Adipocyte (in vitro differentiated cells): ENCODE measurements at regions not wholly inside any gene's neighbourhood (a gene's known extent, or its start where the extent isn't known, plus 50 kb on each side); places are given as distances from the start of the nearest gene placed in this dataset.
A peak's percentile ranks its signal among the peaks of the same experiment; 100 is the strongest.

Source experiments
- DNase-seq: peaks from one replicate; pipeline ENCODE4 v3.0.0-alpha.2; 2015; ENCODE audit warnings: low read depth
- H3K27me3 ChIP-seq: replicated peaks from 2 replicates; pipeline ENCODE4 v1.7.0; 2013; ENCODE audit warnings: mild to moderate bottlenecking, low read length, moderate library complexity; ENCODE audit not compliant: control insufficient read depth, insufficient read depth
- H3K36me3 ChIP-seq: 2 replicates; pipeline ENCODE4 v1.7.0; 2013; ENCODE audit warnings: low read length, mild to moderate bottlenecking, moderate library complexity; ENCODE audit not compliant: control insufficient read depth, insufficient read depth, severe bottlenecking
- H3K4me1 ChIP-seq: 2 replicates; pipeline ENCODE4 v1.7.0; 2013; ENCODE audit warnings: mild to moderate bottlenecking, low read length, moderate library complexity; ENCODE audit not compliant: control insufficient read depth, insufficient read depth
- H3K4me3 ChIP-seq: 2 replicates; pipeline ENCODE4 v1.7.0; 2013; ENCODE audit warnings: mild to moderate bottlenecking, low read length, moderate library complexity
- H3K9ac ChIP-seq: 2 replicates; pipeline ENCODE4 v1.7.0; 2013; ENCODE audit warnings: mild to moderate bottlenecking, low read length, moderate library complexity
- H3K9me3 ChIP-seq: 2 replicates; pipeline ENCODE4 v1.7.0; 2013; ENCODE audit warnings: mild to moderate bottlenecking, low read length, moderate library complexity; ENCODE audit not compliant: control insufficient read depth

DNA sequence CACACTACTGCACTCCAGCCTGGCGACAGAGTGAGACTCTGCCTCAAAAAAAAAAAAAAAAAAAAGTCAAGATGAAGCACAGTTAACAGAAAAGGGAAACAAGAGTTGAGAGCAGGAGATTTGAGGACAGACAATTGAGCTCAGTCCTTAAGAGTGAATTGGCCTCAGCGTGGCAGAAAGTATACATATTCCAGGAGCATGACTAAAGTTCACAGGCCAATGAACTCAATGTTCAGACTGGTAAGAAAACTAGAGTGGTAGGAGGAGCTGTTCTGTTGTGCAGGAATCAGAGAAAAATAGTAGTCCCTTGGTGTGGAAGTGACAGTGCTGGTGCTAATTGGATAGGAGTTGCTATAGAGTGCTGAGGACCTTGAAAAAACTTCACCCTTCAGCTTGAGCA, 60.0 kb downstream of the NRN1 start:
- H3K27me3 ChIP-seq = peaks cover 8% of the 10 kb centered on the region
- no peaks in the 10 kb centered on the region for H3K36me3 ChIP-seq
- no peak overlapping the region for H3K4me3 ChIP-seq
- H3K9ac ChIP-seq = no peak overlapping the region
- H3K9me3 ChIP-seq = peaks cover 23% of the 10 kb centered on the region
- no peaks in the 10 kb centered on the region for H3K4me1 ChIP-seq
- no peak for DNase-seq

DNA sequence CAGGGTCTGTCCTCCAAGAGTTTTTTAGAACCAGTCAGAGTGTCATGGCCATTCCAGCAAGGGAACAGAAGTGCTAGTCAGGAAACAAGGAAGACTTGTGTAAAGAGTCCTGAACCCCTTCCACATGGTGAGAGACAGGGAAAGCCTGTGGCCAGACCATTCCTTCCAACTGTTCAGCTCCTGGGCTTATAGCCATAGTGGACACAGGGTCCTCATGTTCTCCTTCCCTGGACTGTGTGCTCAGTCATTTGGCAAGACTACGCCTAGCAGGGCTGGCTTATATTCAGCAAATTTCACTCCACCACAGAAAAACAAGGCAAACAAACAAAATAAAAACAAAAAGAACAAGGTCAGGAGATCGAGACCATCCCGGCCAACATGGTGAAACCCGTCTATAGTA, 60.5 kb downstream of the NRN1 start:
- Histone ChIP-seq H3K4me1 (peaks cover 5% of the 10 kb centered on the region), H3K9me3 (peaks cover 23% of the 10 kb centered on the region), H3K27me3 (peaks cover 8% of the 10 kb centered on the region), H3K36me3 (no peaks in the 10 kb centered on the region), H3K4me3 (no peak overlapping the region), H3K9ac (no peak overlapping the region)
- no peak for DNase-seq

DNA sequence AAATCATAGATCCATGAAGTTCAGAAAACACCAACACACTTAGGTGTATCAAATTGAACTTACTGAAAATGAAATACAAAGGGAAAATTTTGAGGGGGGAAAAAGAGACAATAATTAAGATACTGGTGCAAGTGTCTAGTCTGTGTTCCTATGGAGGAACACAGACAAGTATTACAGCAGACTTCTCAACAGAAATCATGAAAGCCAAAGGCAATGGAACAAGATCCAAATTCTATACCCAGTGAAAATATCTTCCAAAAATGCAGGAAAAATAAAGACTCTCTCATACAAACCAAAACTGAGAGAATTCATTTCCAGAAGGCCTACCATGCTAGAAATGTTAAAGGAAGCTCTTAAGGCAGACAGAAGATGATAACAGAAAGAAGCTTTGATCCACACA, 63.1 kb downstream of the NRN1 start:
- no peak for DNase-seq
- peaks cover 6% of the 10 kb centered on the region for H3K27me3 ChIP-seq
- peaks cover 23% of the 10 kb centered on the region for H3K9me3 ChIP-seq
- no peaks in the 10 kb centered on the region for H3K36me3 ChIP-seq
- H3K9ac ChIP-seq = no peak overlapping the region
- peak overlapping the region; percentile 20 for H3K4me3 ChIP-seq
- peaks cover 15% of the 10 kb centered on the region for H3K4me1 ChIP-seq

DNA sequence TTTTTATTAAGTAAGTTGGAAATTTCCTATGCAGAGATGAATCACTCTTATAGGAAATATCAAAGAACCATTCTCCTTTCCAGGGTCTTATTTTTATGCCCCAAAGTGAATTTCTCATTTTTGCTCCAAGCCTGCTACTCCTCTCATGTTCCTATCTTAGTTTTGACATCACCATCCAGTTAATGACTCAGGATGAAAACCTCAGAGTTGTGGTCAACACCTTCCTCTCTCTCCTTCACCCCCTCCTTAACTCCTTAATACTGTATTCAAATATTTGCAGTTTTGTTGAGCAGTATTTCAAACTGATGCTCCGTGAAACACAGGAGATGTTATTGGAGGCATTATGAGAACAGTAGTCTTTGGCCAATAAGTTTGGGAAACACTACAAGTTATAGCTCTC, 64.1 kb downstream of the NRN1 start:
- Histone ChIP-seq H3K4me3 (no peak overlapping the region), H3K9ac (no peak overlapping the region), H3K36me3 (no peaks in the 10 kb centered on the region), H3K9me3 (peaks cover 23% of the 10 kb centered on the region), H3K4me1 (peaks cover 15% of the 10 kb centered on the region), H3K27me3 (no peaks in the 10 kb centered on the region)
- DNase-seq = no peak

DNA sequence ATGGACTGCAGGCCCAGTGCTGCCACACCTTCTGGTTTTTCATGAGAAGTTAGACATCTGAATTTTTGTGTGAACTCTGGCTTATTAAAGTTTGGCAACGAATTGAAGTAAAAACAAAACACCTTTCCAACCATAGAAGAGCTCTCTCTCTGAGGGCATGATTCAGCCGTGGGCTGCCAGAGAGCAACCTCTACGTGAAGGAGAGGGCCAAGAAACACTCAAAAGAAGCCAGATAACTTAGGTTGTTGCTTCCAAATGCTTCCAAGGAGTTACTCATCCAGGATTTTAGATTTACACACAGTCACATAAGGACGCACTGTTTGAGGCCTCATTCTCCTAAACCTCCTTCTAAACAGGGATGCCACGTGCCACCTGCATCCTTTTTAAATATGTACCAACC, 65.5 kb downstream of the NRN1 start:
- no peaks in the 10 kb centered on the region for H3K36me3 ChIP-seq
- peak overlapping the region; percentile 21 for H3K4me3 ChIP-seq
- no peak overlapping the region for H3K9ac ChIP-seq
- no peak for DNase-seq
- H3K9me3 ChIP-seq = peaks cover 23% of the 10 kb centered on the region
- no peaks in the 10 kb centered on the region for H3K27me3 ChIP-seq
- H3K4me1 ChIP-seq = peaks cover 15% of the 10 kb centered on the region

DNA sequence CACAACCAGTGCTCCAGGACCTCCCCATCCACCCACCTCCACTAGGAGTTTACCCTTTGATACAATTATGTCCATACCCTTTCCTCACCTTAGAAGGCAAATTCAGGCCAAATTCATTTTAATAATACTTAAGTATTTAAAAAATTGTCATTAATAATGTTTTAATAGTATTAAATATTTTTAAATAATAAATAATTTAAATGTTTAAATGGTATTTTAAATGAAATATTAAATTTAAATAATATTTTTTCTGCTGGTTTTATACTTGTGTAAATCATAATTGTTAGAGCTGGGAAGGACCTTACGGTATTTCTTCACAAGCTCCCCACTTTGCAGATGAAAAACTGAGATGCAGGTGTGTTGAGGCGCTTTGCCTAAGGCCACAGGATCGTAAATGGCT, 67.8 kb downstream of the NRN1 start:
- H3K9me3 ChIP-seq = peaks cover 12% of the 10 kb centered on the region
- no peak overlapping the region for H3K9ac ChIP-seq
- H3K4me1 ChIP-seq = peaks cover 15% of the 10 kb centered on the region
- no peaks in the 10 kb centered on the region for H3K27me3 ChIP-seq
- no peak overlapping the region for H3K4me3 ChIP-seq
- H3K36me3 ChIP-seq = no peaks in the 10 kb centered on the region
- no peak for DNase-seq

DNA sequence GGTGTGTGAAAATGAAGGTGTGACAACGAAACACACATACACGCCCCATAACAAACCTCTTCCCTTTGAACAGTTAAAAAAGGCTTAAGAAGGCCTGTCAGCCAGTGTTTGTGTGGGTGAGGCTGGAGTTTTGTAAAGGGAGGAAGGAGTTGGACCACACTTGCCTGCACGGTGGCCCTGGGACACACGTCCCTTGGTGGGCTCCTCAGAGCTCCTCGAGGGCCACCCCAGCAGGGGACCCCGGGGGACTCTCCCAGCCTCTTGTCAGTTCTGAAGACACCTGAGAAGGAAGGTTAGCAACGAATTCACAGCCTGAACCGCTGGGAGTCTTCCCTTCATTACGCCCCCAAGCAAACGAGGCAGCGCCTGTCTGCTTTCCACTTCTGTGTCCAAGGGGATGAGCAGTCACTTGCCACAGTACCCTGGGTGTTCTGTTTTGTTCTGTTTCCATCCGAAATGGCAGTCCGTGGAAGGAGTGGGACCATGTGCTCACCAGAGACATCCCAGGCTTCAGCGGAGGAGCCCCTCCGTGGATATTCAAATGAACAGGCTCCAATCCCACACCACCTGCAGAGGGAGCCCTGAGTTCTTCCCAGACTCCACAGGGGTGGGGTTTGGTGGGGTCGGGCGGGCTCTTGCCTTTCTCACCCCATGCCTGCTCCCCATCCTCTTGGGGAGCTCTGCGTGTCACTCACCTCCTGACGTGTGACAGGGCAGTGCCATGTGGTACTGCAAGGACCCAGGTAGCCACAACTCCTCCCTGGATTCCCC, 68.6 kb downstream of the NRN1 start:
- Histone ChIP-seq H3K9me3 (peaks cover 7% of the 10 kb centered on the region), H3K4me3 (no peak overlapping the region), H3K36me3 (no peaks in the 10 kb centered on the region), H3K4me1 (peaks cover 15% of the 10 kb centered on the region), H3K9ac (no peak overlapping the region), H3K27me3 (no peaks in the 10 kb centered on the region)
- DNase-seq = no peak

DNA sequence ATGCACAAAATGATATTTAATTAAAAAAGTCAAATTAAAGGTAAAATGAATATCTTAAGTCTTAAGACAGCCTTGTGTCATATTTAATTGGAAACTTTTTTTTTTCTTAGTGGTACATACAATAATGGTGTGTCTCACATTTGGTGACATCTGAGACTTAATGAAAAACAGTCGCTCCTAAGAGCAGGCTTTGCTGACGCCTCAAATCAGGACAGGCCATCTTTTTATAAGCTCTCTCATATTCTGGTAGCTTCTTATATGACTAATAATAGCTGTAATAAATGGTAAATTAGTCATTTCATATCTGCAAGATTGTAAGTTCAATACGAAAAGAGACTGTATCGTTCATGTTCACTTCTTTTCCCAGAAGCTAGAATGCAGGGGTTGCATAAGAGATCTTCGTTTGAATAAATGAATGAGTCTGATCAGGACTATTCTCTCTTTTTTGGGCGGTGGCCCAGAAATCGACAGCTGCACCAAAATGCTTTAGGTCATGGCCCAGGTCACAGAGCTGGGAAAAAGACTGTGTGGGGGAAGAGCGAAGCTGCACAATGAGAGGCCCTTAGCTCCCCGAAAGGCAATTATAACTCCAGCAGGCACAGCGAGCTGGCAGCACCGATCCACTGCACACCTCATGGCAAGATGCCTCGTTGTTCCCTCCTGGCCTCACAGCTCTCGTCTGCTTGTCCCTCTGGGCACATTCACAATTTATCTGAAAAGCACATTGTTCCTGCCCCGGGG, 69.4 kb downstream of the NRN1 start:
- no peak overlapping the region for H3K9ac ChIP-seq
- H3K36me3 ChIP-seq = no peaks in the 10 kb centered on the region
- no peak overlapping the region for H3K4me3 ChIP-seq
- no peak for DNase-seq
- no peaks in the 10 kb centered on the region for H3K27me3 ChIP-seq
- peaks cover 6% of the 10 kb centered on the region for H3K9me3 ChIP-seq
- peaks cover 15% of the 10 kb centered on the region for H3K4me1 ChIP-seq

DNA sequence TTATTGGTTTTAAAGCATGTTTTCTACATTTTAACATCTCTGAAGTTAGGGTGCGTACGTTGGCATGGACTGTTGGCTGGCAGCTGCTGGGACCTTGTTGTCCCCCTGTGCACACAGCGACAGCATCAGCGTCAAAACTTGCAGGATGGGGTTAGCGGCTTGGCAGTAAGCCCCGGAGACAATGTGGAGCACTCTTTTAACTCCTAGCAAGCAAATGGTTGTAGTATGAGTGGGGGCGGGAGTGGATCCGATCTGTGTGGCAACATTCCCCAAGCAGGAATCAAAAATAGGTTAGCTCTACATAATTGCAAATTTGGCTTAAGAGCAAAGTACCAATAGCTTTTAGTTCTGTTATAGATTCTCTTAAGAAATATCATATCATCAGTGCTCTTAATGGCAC, 70.1 kb downstream of the NRN1 start:
- no peak for DNase-seq
- H3K9ac ChIP-seq = no peak overlapping the region
- H3K27me3 ChIP-seq = no peaks in the 10 kb centered on the region
- H3K36me3 ChIP-seq = no peaks in the 10 kb centered on the region
- no peak overlapping the region for H3K4me3 ChIP-seq
- peaks cover 8% of the 10 kb centered on the region for H3K9me3 ChIP-seq
- H3K4me1 ChIP-seq = peaks cover 14% of the 10 kb centered on the region

DNA sequence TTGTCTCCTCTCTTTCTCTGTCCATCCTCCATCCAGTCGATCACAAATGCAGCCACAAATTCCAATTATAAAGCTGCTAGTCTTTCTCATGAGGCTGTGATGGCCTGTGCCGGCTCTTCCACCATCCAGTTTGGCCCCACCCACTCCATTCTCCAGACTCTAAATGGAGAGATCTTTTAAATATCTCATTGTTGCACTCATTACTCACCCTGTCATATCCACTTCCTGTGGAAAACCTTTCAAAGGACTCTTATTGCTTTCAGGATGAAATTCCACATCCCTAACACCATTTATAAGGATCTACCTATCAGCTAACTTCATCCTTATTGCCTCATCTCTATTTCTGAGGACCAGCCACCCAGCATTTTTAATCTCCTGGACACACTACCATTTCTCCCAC, 70.6 kb downstream of the NRN1 start:
- no peak overlapping the region for H3K9ac ChIP-seq
- H3K36me3 ChIP-seq = no peaks in the 10 kb centered on the region
- H3K27me3 ChIP-seq = no peaks in the 10 kb centered on the region
- H3K4me3 ChIP-seq = no peak overlapping the region
- no peak for DNase-seq
- H3K9me3 ChIP-seq = peaks cover 8% of the 10 kb centered on the region
- H3K4me1 ChIP-seq = peaks cover 9% of the 10 kb centered on the region

DNA sequence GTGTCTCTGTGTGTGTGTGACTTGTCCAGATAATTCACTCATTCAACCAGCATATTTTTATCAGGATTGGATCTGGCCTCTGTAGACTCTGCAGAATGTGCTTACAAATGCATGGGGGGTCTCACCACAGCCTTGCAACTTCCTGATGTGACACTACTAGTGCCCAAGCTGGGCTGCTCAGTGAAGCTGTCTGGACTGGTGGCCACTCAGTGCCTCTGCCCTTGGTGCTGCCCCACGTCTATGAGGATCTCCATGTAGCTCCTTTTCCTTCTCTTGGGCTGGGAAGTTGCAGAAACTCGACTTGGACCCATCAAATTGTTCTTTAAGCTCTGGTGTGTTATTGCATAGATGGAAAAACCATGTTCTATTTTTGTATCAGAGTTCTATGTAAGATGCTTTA, 75.8 kb downstream of the NRN1 start:
- no peaks in the 10 kb centered on the region for H3K4me1 ChIP-seq
- no peaks in the 10 kb centered on the region for H3K36me3 ChIP-seq
- DNase-seq = no peak
- H3K27me3 ChIP-seq = no peaks in the 10 kb centered on the region
- H3K9me3 ChIP-seq = peaks cover 18% of the 10 kb centered on the region
- no peak overlapping the region for H3K4me3 ChIP-seq
- no peak overlapping the region for H3K9ac ChIP-seq
